IMR-90 (cell line): ENCODE measurements at regions not wholly inside any gene's neighbourhood (a gene's known extent, or its start where the extent isn't known, plus 50 kb on each side); places are given as distances from the start of the nearest gene placed in this dataset.

ENCODE experiments used
- ATAC-seq: fragments of 200-7000 bp; cut with Tn5 transposase; 2 replicates; pipeline ENCODE4 v1.9.1; 2020; ENCODE audit warnings: low read depth, mild to moderate bottlenecking, moderate library complexity
- BruUV-seq: library from RNA; stranded (reverse); fragments of 400-500 nt; replicated peaks from 2 replicates; lab custom pipeline; 2021; lab: Mats Ljungman, UMichigan
- CTCF ChIA-PET: fragments of 300-600 bp; formaldehyde crosslinking; extraction: SDS; loops from one replicate; lab custom pipeline; 2021; ENCODE audit warnings: antibody characterized with exemption; lab: Yijun Ruan, JAX
- POLR2A ChIA-PET: fragments of 300-600 bp; sonication (Branson Sonifier 250); formaldehyde crosslinking; loops from one replicate; lab custom pipeline; 2022; ENCODE audit warnings: antibody characterized with exemption; ENCODE audit not compliant: unreplicated experiment; lab: Charles Lee
- DNase-seq: peaks from one replicate; pipeline ENCODE4 v3.0.0; 2013
- H2AFZ ChIP-seq: replicated peaks from 2 replicates; pipeline ENCODE3; 2013; ENCODE audit warnings: low read length, mild to moderate bottlenecking; ENCODE audit not compliant: poor library complexity
- H2AK5ac ChIP-seq: 2 replicates; pipeline ENCODE4 v1.6.1; 2013; ENCODE audit warnings: low read depth, low read length, inconsistent platforms
- H2AK9ac ChIP-seq: replicated peaks from 2 replicates; pipeline ENCODE3; 2013; ENCODE audit warnings: mild to moderate bottlenecking, low read depth, low read length, moderate library complexity; ENCODE audit not compliant: poor library complexity
- H2BK120ac ChIP-seq: 2 replicates; pipeline ENCODE4 v1.6.1; 2013; ENCODE audit warnings: low read depth, low read length, inconsistent platforms
- H2BK15ac ChIP-seq: 3 replicates; pipeline ENCODE4 v1.6.1; 2013; ENCODE audit warnings: low read depth, low read length, inconsistent platforms
- H2BK20ac ChIP-seq: 2 replicates; pipeline ENCODE4 v1.6.1; 2013; ENCODE audit warnings: low read depth, mild to moderate bottlenecking, inconsistent platforms, low read length, moderate library complexity
- H2BK5ac ChIP-seq: 2 replicates; pipeline ENCODE4 v1.6.1; 2013; ENCODE audit warnings: mild to moderate bottlenecking, low read depth, low read length, inconsistent platforms; ENCODE audit not compliant: poor library complexity, severe bottlenecking
- H3K14ac ChIP-seq: replicated peaks from 2 replicates; pipeline ENCODE4 v1.6.1; 2013; ENCODE audit warnings: low read depth, low read length, inconsistent platforms
- H3K18ac ChIP-seq: 2 replicates; pipeline ENCODE4 v1.6.1; 2013; ENCODE audit warnings: low read depth, low read length, control low read depth
- H3K23ac ChIP-seq: 2 replicates; pipeline ENCODE4 v1.6.1; 2013; ENCODE audit warnings: low read depth, low read length, inconsistent platforms
- H3K27ac ChIP-seq: 2 replicates; pipeline ENCODE4 v1.5.1; 2013; ENCODE audit warnings: mild to moderate bottlenecking, control low read depth, low read length; ENCODE audit not compliant: insufficient read depth
- H3K27me3 ChIP-seq: 2 replicates; pipeline ENCODE4 v1.6.1; 2013; ENCODE audit warnings: low read length; ENCODE audit not compliant: control insufficient read depth, insufficient read depth
- H3K36me3 ChIP-seq: 2 replicates; pipeline ENCODE4 v1.6.1; 2013; ENCODE audit warnings: low read length, mixed read lengths; ENCODE audit not compliant: control insufficient read depth, insufficient read depth
- H3K4ac ChIP-seq: 2 replicates; pipeline ENCODE4 v1.6.1; 2013; ENCODE audit warnings: low read depth, low read length, inconsistent platforms
- H3K4me1 ChIP-seq: 2 replicates; pipeline ENCODE4 v1.6.1; 2013; ENCODE audit warnings: low read length, mixed read lengths; ENCODE audit not compliant: control insufficient read depth, insufficient read depth
- H3K4me2 ChIP-seq: 2 replicates; pipeline ENCODE4 v1.6.1; 2013; ENCODE audit warnings: low read depth, mild to moderate bottlenecking, control low read depth, low read length, moderate library complexity
- H3K4me3 ChIP-seq: 2 replicates; pipeline ENCODE4 v1.5.1; 2013; ENCODE audit warnings: low read depth, mild to moderate bottlenecking, control low read depth, low read length, moderate library complexity; ENCODE audit not compliant: insufficient read depth
- H3K56ac ChIP-seq: 2 replicates; pipeline ENCODE4 v1.6.1; 2013; ENCODE audit warnings: low read length, inconsistent platforms; ENCODE audit not compliant: insufficient read depth; ENCODE audit errors: extremely low read depth
- H3K79me1 ChIP-seq, 2 experiments: 2 replicates each; pipeline ENCODE4 v1.6.1; 2013; ENCODE audit warnings: low read length in 2 of 2, inconsistent platforms in 1 of 2, low read depth in 1 of 2
- H3K9ac ChIP-seq: 2 replicates; pipeline ENCODE4 v1.6.1; 2013; ENCODE audit warnings: low read depth, low read length, control low read depth
- H3K9me1 ChIP-seq: 2 replicates; pipeline ENCODE4 v1.6.1; 2013; ENCODE audit warnings: low read length, inconsistent platforms; ENCODE audit not compliant: insufficient read depth
- H3K9me3 ChIP-seq: 2 replicates; pipeline ENCODE4 v1.6.1; 2013; ENCODE audit warnings: low read length; ENCODE audit not compliant: control insufficient read depth, insufficient read depth
- H4K20me1 ChIP-seq: 2 replicates; pipeline ENCODE4 v1.6.1; 2013; ENCODE audit warnings: low read length, inconsistent platforms; ENCODE audit not compliant: insufficient read depth
- H4K5ac ChIP-seq: 2 replicates; pipeline ENCODE4 v1.6.1; 2013; ENCODE audit warnings: mild to moderate bottlenecking, low read depth, low read length, control low read depth
- H4K8ac ChIP-seq, 2 experiments: 2 replicates each; pipeline ENCODE4 v1.6.1; 2013; ENCODE audit warnings: low read depth in 2 of 2, low read length in 2 of 2, control low read depth in 1 of 2, inconsistent platforms in 1 of 2
- H4K91ac ChIP-seq: 2 replicates; pipeline ENCODE4 v1.6.1; 2013; ENCODE audit warnings: low read depth, low read length, inconsistent platforms; ENCODE audit not compliant: insufficient read depth
- CHD1 ChIP-seq: IDR thresholded peaks from 2 replicates; pipeline ENCODE4 v1.6.1; 2012; ENCODE audit warnings: low read depth, low read length, improper control_type of control experiment
- MXI1 ChIP-seq: IDR thresholded peaks from 2 replicates; pipeline ENCODE4 v1.6.1; 2012; ENCODE audit warnings: low read depth, mild to moderate bottlenecking, low read length, moderate library complexity, borderline replicate concordance
- POLR2A ChIP-seq: IDR thresholded peaks from 2 replicates; pipeline ENCODE4 v1.6.1; 2012; ENCODE audit warnings: mild to moderate bottlenecking, low read depth, low read length
- RAD21 ChIP-seq: IDR thresholded peaks from 2 replicates; pipeline ENCODE4 v1.6.1; 2012; ENCODE audit warnings: low read length, improper control_type of control experiment
- RFX5 ChIP-seq: IDR thresholded peaks from 2 replicates; pipeline ENCODE4 v1.8.0; 2012; ENCODE audit warnings: low read depth, mild to moderate bottlenecking, low read length, moderate library complexity
- SMC3 ChIP-seq: fragments of 150-350 bp; IDR thresholded peaks from 2 replicates; pipeline ENCODE4 v1.6.1; 2016; ENCODE audit warnings: low read depth, mild to moderate bottlenecking, antibody characterized with exemption, low read length, moderate library complexity
- WGBS, 2 experiments: methylation state at CpG; one replicate each; pipeline versions ENCODE4 v1.1.5 to v1.1.7; 2013; ENCODE audit warnings: missing lambda C conversion rate in 2 of 2; ENCODE audit not compliant: insufficient read length in 1 of 2; ENCODE audit errors: extremely low coverage in 2 of 2; 5-methylcytosine and 5-hydroxymethylcytosine counted together
- dilution Hi-C: fragments of 300-500 bp; cut with HindIII; formaldehyde crosslinking; loops from one replicate; pipeline ENCODE4 v1.14.3; 2018; ENCODE audit warnings: low sequenced_read_pairs; ENCODE audit not compliant: unreplicated experiment
- in situ Hi-C: fragments of 300-500 bp; cut with MboI; formaldehyde crosslinking; loops from 3 replicates; pipeline ENCODE4 v1.14.3; 2019; ENCODE audit warnings: low sequenced_read_pairs, inconsistent platforms, mixed read lengths
- intact Hi-C: fragments of 100-400 bp; cut with micrococcal nuclease; formaldehyde crosslinking; loops from 2 replicates; pipeline ENCODE4 v1.10.0; 2022
- TF ChIP-seq, protein P1 (sequence below): fragments of 150-350 bp; IDR thresholded peaks from 2 replicates; pipeline ENCODE4 v1.6.1; 2016; ENCODE audit warnings: low read depth, mild to moderate bottlenecking, low read length, moderate library complexity, borderline replicate concordance
- TF ChIP-seq, protein P2 (sequence below): conservative IDR thresholded peaks from 2 replicates; pipeline ENCODE4 v1.5.1; 2012; ENCODE audit warnings: mild to moderate bottlenecking, low read depth, low read length, improper control_type of control experiment

DNA sequence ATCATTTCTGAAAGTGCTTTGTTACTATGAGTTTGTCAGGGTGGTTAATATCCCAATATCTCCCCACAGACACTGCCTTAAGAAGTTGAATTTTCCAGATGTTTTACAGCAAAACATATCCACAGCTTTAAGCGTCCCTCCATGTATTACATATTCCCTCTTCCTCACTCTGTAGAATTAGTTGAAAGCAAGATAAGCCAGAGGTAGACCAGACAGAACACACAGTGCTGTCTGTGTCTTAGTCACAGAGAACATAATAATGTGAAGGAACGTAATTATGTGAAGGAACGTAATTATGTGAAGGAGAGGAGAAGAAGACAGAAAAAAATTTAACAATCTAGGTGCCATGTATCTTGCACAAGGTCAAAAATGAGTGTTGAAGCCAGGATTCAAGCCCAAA is 81.9 kb upstream of the LRATD1 start:
- H2BK15ac ChIP-seq: no peak overlapping the region
- in situ Hi-C loops: no loop called here
- WGBS, 2 experiments: 31 to 100% methylated on average over 2 of the region's 3 CpGs

More for the DNA sequence above, 81.9 kb upstream of the LRATD1 start:
- Histone ChIP-seq H2BK20ac (no peak overlapping the region), H3K14ac (no peak overlapping the region), H4K8ac (no peak overlapping the region), H2AFZ (no peak overlapping the region), H2BK5ac (no peak overlapping the region), H2BK120ac (no peak overlapping the region), H4K20me1 (no peaks in the 10 kb centered on the region), H3K79me1 (no peaks in the 10 kb centered on the region), H2AK5ac (no peak overlapping the region), H3K4me1 (no peaks in the 10 kb centered on the region), H3K18ac (no peak overlapping the region), H3K4me2 (no peak overlapping the region), H3K9me1 (no peaks in the 10 kb centered on the region), H3K36me3 (no peaks in the 10 kb centered on the region), H2AK9ac (no peak overlapping the region), H3K23ac (no peak overlapping the region), H4K91ac (no peak overlapping the region), H3K4ac (no peak overlapping the region), H3K4me3 (no peak overlapping the region), H4K5ac (no peak overlapping the region), H3K27me3 (no peaks in the 10 kb centered on the region), H3K56ac (no peak overlapping the region), H3K27ac (no peak overlapping the region), H3K9ac (no peak overlapping the region), H3K9me3 (no peaks in the 10 kb centered on the region)
- intact Hi-C loops (no loop called here), dilution Hi-C loops (no loop called here)
- no peak for ATAC-seq
- POLR2A ChIA-PET: no interaction called here
- no peak for DNase-seq
- CTCF ChIA-PET: no interaction called here
- no TSS peak for BruUV-seq
- TF ChIP-seq, protein P1, sequence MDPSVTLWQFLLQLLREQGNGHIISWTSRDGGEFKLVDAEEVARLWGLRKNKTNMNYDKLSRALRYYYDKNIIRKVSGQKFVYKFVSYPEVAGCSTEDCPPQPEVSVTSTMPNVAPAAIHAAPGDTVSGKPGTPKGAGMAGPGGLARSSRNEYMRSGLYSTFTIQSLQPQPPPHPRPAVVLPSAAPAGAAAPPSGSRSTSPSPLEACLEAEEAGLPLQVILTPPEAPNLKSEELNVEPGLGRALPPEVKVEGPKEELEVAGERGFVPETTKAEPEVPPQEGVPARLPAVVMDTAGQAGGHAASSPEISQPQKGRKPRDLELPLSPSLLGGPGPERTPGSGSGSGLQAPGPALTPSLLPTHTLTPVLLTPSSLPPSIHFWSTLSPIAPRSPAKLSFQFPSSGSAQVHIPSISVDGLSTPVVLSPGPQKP: no peak
- TF ChIP-seq, protein P2, sequence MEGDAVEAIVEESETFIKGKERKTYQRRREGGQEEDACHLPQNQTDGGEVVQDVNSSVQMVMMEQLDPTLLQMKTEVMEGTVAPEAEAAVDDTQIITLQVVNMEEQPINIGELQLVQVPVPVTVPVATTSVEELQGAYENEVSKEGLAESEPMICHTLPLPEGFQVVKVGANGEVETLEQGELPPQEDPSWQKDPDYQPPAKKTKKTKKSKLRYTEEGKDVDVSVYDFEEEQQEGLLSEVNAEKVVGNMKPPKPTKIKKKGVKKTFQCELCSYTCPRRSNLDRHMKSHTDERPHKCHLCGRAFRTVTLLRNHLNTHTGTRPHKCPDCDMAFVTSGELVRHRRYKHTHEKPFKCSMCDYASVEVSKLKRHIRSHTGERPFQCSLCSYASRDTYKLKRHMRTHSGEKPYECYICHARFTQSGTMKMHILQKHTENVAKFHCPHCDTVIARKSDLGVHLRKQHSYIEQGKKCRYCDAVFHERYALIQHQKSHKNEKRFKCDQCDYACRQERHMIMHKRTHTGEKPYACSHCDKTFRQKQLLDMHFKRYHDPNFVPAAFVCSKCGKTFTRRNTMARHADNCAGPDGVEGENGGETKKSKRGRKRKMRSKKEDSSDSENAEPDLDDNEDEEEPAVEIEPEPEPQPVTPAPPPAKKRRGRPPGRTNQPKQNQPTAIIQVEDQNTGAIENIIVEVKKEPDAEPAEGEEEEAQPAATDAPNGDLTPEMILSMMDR: no peak
- TF ChIP-seq MXI1 (no peak), POLR2A (no peak), CHD1 (no peak), RFX5 (no peak), RAD21 (no peak), SMC3 (no peak)
